ENCODE measurements at regions not wholly inside any gene's neighbourhood (a gene's known extent, or its start where the extent isn't known, plus 50 kb on each side); places are given as distances from the start of the nearest gene placed in this dataset.

DNA sequence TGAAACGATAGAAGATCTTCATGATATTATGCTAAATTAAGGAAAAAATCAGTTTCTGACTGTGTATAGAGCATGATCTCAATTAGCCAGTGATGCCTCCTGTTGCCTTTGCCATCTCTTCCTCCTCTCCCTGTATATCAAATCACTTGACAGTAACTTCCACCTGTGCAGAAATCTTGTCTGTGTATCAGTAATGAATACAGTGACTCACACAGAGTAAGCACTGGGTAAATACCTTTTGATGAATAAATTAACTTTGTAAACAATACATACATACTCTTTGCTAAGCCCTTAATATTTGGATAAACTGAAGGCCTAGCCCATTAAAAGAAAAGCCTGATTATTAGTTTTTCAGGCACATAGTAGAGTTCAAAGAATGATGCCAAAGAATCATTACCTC lies 610.6 kb upstream of the NRP1 start:
- TF ChIP-seq POU2F2 (IDR thresholded peaks at IDR 0.05; ENCODE audit: low read depth, low read length) (no peak), TAF1 (IDR thresholded peaks at IDR 0.05; ENCODE audit: low read depth, low read length) (no peak)

All from GM12891 (cell line).